ENCODE measurements at regions not wholly inside any gene's neighbourhood (a gene's known extent, or its start where the extent isn't known, plus 50 kb on each side); places are given as distances from the start of the nearest gene placed in this dataset.

DNA sequence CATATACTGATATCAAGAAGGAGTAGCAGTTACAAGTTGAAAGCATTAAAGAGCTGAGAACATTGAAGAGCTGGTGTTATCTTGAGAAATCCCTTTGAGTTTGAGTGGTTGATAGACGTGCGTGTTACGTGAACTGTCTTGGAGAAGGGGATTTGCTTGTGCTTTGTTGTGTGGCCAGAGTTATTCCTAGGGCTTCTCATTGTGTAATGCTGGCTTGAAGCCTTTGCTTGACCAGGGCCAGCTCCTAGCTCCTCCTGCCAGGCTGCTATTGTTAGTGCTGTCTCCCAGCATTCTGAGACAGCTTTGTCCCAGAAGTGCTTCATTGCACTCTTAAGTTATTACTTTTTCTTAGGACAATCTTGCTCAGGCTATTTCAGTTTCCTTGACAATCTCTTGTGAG lies 116.2 kb upstream of the KCNK2 start:
- peaks cover 5% of the 10 kb centered on the region for H3K4me1 Mint-ChIP-seq
- DNase-seq (ENCODE audit: low read depth, low spot score): no peak
- TF ChIP-seq CTCF (conservative IDR thresholded peaks at IDR 0.05): no peak
- no peaks in the 10 kb centered on the region for H3K9me3 Mint-ChIP-seq
- no peaks in the 10 kb centered on the region for H3K27me3 Mint-ChIP-seq (ENCODE audit: low read depth)
- H3K36me3 Mint-ChIP-seq (ENCODE audit: low read depth): no peaks in the 10 kb centered on the region
- H3K4me3 Mint-ChIP-seq: no peak overlapping the region
- no peak overlapping the region for H3K27ac Mint-ChIP-seq (ENCODE audit: unreplicated experiment)

- Mint-ChIP-seq H3K4me3 (no peak overlapping the region), H3K4me1 (peaks cover 5% of the 10 kb centered on the region), H3K27me3 (ENCODE audit: low read depth) (no peaks in the 10 kb centered on the region), H3K36me3 (ENCODE audit: low read depth) (no peaks in the 10 kb centered on the region), H3K9me3 (no peaks in the 10 kb centered on the region), H3K27ac (ENCODE audit: unreplicated experiment) (no peak overlapping the region)
- no peak for DNase-seq (ENCODE audit: low read depth, low spot score)
- TF ChIP-seq CTCF (conservative IDR thresholded peaks at IDR 0.05): no peak
These were observed 114.5 kb upstream of the KCNK2 start for GRCh38 chr1:214967865-214968575.

DNA sequence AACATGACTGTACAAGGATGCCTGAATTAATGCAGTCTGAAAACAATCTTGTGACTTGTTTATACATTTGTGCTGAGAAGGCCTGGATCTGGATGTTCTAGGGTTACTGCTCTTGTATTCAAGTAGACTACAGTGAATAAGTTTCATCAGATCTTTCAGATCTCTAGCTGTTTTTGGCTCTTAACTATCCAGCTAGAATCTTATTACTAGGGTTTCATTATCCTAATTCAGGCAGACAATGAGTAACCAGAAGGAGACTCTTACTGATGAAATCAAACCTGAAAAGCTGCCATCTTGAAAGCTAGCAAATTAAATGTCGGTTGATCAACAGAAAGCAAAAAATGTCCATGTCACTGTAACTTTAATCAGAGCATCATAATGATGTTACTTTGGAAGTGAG lies 112.5 kb upstream of the KCNK2 start:
- TF ChIP-seq CTCF (conservative IDR thresholded peaks at IDR 0.05): no peak
- peaks cover 2% of the 10 kb centered on the region for H3K27me3 Mint-ChIP-seq (ENCODE audit: low read depth)
- no peak for DNase-seq (ENCODE audit: low read depth, low spot score)
- peaks cover 5% of the 10 kb centered on the region for H3K4me1 Mint-ChIP-seq
- no peaks in the 10 kb centered on the region for H3K9me3 Mint-ChIP-seq
- no peaks in the 10 kb centered on the region for H3K36me3 Mint-ChIP-seq (ENCODE audit: low read depth)
- no peak overlapping the region for H3K4me3 Mint-ChIP-seq
- no peak overlapping the region for H3K27ac Mint-ChIP-seq (ENCODE audit: unreplicated experiment)

DNA sequence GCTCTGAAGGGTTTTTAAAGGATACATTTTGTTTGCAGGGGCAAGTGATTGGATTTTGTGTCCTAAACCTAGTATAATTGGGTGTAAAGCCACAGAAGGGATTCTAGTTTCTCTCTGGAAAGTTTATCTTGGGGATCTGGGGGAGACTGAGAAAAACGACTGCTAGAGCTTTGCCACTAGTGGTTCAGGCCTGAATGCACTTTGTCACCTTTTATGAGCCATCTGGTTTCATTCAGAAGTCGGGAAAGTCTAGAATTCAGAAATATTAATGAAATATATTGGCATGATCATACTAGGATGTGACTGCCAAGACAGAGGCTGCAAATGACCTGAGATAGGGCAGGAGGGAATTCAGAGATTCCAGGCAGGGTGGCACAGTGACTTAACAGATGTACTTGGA lies 111.5 kb upstream of the KCNK2 start:
- H3K36me3 Mint-ChIP-seq (ENCODE audit: low read depth): no peaks in the 10 kb centered on the region
- H3K9me3 Mint-ChIP-seq: no peaks in the 10 kb centered on the region
- H3K4me1 Mint-ChIP-seq: peaks cover 3% of the 10 kb centered on the region
- TF ChIP-seq CTCF (conservative IDR thresholded peaks at IDR 0.05): no peak
- H3K27ac Mint-ChIP-seq (ENCODE audit: unreplicated experiment): no peak overlapping the region
- H3K27me3 Mint-ChIP-seq (ENCODE audit: low read depth): peaks cover 2% of the 10 kb centered on the region
- DNase-seq (ENCODE audit: low read depth, low spot score): no peak
- no peak overlapping the region for H3K4me3 Mint-ChIP-seq

GRCh38 chr1:214974002-214974401 lies 108.5 kb upstream of the KCNK2 start:
- Mint-ChIP-seq H3K27ac (ENCODE audit: unreplicated experiment) (no peak overlapping the region), H3K27me3 (ENCODE audit: low read depth) (peaks cover 2% of the 10 kb centered on the region), H3K36me3 (ENCODE audit: low read depth) (no peaks in the 10 kb centered on the region), H3K9me3 (no peaks in the 10 kb centered on the region), H3K4me1 (peaks cover 16% of the 10 kb centered on the region), H3K4me3 (no peak overlapping the region)
- no peak for DNase-seq (ENCODE audit: low read depth, low spot score)
- no peak for TF ChIP-seq CTCF (conservative IDR thresholded peaks at IDR 0.05)

Data from neural crest cell (in vitro differentiated cells).